ENCODE measurements at regions not wholly inside any gene's neighbourhood (a gene's known extent, or its start where the extent isn't known, plus 50 kb on each side); places are given as distances from the start of the nearest gene placed in this dataset.
A peak's percentile ranks its signal among the peaks of the same experiment; 100 is the strongest.
"Not testable (repeated sequence)": the region's sequence is repeated elsewhere in the genome, so short reads cannot be mapped to it uniquely, and the experiment has no call there.

DNA sequence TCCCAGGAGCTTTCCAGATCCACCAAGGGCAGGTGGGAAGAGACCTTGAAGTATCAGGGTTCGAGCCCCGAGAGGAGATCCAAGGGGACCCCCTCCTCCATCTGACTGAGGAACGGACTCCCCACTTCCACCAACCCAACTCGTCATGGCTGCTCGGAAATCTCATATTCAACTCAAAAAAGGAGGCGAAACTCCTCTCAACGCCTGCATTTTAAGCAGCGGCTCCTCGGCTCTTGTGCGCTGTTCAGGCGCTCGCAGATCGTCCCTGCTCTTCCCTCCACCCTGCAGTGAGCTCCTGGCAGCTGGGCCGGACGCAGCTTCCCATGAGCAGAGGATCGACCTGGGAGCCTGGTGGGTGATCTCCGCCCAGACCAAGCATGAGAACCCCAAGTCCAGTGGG, 341.9 kb downstream of the ADGRD1 start:
- not testable (repeated sequence) for H3K4me1 ChIP-seq (ENCODE audit: control insufficient read depth, insufficient read depth, low read length, unreplicated experiment); H3K27me3 ChIP-seq (ENCODE audit: insufficient read depth, low read length)

DNA sequence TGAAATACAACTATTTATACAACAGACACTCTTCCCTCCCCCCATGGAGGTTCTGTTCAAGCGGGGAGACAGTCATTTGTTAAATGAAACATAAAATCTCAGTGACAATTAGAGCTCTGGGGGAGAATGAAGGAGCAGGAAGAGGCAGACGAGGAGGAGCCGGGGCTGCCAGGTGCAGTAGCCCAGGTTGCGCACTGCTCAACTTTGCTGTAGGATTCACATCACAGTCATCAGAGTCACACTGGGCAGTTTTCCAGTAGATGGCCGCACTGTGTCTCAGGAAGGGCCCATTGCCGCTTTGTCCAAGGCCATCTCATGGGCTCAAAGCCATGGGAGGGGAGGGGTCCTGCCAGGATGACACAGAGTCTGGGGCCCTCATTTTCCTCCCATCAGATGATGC, 342.4 kb downstream of the ADGRD1 start:
- not testable (repeated sequence) for H3K79me2 ChIP-seq (ENCODE audit: control insufficient read depth, insufficient read depth, low read length, unreplicated experiment); H2AFZ ChIP-seq (ENCODE audit: low read length, unreplicated experiment); H3K4me1 ChIP-seq (ENCODE audit: control insufficient read depth, insufficient read depth, low read length, unreplicated experiment); H3K27ac ChIP-seq (ENCODE audit: low read depth, low read length); H3K27me3 ChIP-seq (ENCODE audit: insufficient read depth, low read length); H3K4me3 ChIP-seq (ENCODE audit: low read depth, low read length); H3K36me3 ChIP-seq (ENCODE audit: insufficient read depth, low read length)

More for the DNA sequence above, 341.9 kb downstream of the ADGRD1 start:
- H3K4me3 ChIP-seq (ENCODE audit: low read depth, low read length); H3K27ac ChIP-seq (ENCODE audit: low read depth, low read length); H2AFZ ChIP-seq (ENCODE audit: low read length, unreplicated experiment); H3K79me2 ChIP-seq (ENCODE audit: control insufficient read depth, insufficient read depth, low read length, unreplicated experiment); H3K36me3 ChIP-seq (ENCODE audit: insufficient read depth, low read length): not testable (repeated sequence)

DNA sequence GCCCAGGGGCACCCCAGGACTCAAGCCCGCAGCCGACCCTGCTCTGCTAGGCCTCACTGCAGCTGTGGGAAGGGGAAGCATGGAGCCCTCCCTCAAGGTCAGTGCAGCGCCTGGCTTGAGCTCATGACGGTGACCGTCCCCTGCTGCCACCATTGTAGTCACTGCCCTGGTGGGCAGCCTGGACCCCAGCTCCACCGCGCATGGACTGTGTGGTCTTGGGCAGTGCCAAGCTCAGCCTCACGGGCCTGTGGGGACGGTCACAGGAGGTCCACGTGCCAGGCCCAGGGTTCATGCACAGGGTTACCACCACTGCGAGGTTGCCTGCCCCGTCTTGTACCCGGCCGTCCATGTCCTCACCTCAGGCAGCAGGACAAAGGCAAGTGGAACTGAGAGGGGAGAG, 342.9 kb downstream of the ADGRD1 start:
- not testable (repeated sequence) for H3K4me1 ChIP-seq (ENCODE audit: control insufficient read depth, insufficient read depth, low read length, unreplicated experiment); H3K27ac ChIP-seq (ENCODE audit: low read depth, low read length); H3K36me3 ChIP-seq (ENCODE audit: insufficient read depth, low read length); H3K79me2 ChIP-seq (ENCODE audit: control insufficient read depth, insufficient read depth, low read length, unreplicated experiment); H3K4me3 ChIP-seq (ENCODE audit: low read depth, low read length); H3K27me3 ChIP-seq (ENCODE audit: insufficient read depth, low read length); H2AFZ ChIP-seq (ENCODE audit: low read length, unreplicated experiment)

DNA sequence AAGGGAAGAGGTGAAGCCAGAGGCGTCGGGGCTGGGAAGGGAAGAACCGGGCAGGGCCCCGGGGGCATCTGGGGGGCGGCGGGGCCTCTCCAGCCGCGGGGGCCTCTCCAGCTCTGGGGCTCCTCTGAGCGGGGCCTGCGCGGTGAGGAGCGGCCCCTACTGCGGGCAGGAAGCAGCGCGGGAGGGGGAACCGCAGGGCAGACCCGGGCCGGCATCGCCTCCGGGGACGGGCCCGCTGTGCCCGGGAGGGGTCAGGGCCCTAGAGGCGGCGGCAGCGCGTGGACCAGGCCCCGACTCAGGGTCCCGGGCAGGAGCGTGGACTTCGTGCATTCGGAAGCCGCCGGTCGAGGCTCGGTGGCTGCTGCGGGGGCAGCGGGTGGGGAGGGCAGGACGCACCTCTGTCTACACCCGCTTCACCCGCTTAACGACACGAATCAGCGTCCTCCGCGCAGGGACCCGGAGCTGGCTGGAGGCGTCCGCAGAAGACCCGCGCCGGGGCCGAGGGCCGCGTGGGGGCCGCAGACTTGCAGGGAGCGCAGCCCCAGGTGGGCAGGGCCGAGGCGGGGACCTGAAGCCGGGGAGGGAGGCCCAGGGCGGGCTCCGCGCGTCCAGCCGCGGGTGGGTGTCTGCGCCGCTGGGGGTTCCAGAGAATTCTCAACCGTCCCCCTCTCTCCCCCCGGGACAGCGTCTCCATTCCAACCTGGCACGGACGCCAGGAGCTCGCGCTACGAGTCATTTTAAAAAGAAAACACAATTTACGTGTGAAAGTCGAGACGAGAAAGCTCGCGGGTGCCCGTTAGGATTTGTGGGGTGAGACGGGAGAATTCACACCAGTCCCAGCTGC, 345.0 kb downstream of the ADGRD1 start:
- H3K27ac ChIP-seq (ENCODE audit: low read depth, low read length); H3K27me3 ChIP-seq (ENCODE audit: insufficient read depth, low read length); H3K79me2 ChIP-seq (ENCODE audit: control insufficient read depth, insufficient read depth, low read length, unreplicated experiment); H2AFZ ChIP-seq (ENCODE audit: low read length, unreplicated experiment); H3K4me1 ChIP-seq (ENCODE audit: control insufficient read depth, insufficient read depth, low read length, unreplicated experiment); H3K36me3 ChIP-seq (ENCODE audit: insufficient read depth, low read length); H3K4me3 ChIP-seq (ENCODE audit: low read depth, low read length): not testable (repeated sequence)

DNA sequence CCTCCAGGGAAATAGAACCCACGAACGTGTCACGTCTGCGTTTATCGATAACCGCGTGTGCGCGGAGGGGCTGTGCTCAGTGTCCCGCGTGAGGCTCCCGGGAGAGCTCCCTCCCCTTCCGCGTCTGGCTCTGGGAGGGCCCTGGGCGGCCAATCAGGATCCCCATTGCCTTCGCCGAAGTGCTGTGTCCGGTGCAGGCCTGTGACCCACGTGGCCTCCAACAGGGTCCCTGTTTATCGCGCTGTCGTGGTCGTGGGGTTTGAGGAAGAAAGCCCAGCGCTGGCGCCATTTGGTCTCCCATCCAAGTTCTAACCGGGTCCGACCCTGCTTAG, 345.6 kb downstream of the ADGRD1 start:
- not testable (repeated sequence) for H3K79me2 ChIP-seq (ENCODE audit: control insufficient read depth, insufficient read depth, low read length, unreplicated experiment); H3K27ac ChIP-seq (ENCODE audit: low read depth, low read length); H2AFZ ChIP-seq (ENCODE audit: low read length, unreplicated experiment); H3K27me3 ChIP-seq (ENCODE audit: insufficient read depth, low read length); H3K4me1 ChIP-seq (ENCODE audit: control insufficient read depth, insufficient read depth, low read length, unreplicated experiment); H3K4me3 ChIP-seq (ENCODE audit: low read depth, low read length); H3K36me3 ChIP-seq (ENCODE audit: insufficient read depth, low read length)

DNA sequence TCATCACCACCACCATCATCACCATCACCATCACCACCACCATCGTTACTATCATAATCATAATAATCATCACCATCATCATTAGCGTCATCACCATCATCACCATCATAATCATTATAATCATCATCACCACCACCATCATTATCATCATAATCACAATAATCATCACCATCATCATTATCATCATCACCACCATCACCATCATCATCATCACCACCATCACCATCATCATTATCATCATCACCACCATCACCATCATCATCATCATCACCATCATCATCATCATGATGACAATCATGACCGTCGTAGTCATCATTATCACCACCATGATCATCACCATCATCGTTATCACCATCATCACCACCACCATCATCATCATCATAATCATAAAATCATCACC, 349.9 kb downstream of the ADGRD1 start:
- not testable (repeated sequence) for H3K4me1 ChIP-seq (ENCODE audit: control insufficient read depth, insufficient read depth, low read length, unreplicated experiment); H3K36me3 ChIP-seq (ENCODE audit: insufficient read depth, low read length); H3K27me3 ChIP-seq (ENCODE audit: insufficient read depth, low read length); H3K4me3 ChIP-seq (ENCODE audit: low read depth, low read length); H3K27ac ChIP-seq (ENCODE audit: low read depth, low read length); H2AFZ ChIP-seq (ENCODE audit: low read length, unreplicated experiment); H3K79me2 ChIP-seq (ENCODE audit: control insufficient read depth, insufficient read depth, low read length, unreplicated experiment)

DNA sequence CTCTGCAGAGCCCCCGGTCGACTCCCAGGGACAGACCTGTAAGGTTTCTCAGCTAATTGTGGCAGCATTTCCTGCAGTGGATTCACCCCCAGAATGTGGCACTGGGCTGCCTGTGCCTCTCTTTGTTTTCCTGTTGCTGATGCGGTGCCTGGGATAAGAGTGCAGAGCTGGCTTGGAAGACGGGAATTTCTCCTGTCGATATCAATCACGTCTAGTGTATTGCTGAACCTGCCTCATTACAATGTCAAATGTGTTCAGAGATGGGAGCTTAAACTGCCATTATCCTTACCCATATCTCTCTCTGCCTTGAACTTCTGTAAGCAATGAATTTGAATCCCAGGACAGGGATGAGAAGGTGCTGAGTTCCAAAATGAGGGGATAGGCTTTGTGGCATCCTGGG, 350.9 kb downstream of the ADGRD1 start:
- H2AFZ ChIP-seq (ENCODE audit: low read length, unreplicated experiment); H3K79me2 ChIP-seq (ENCODE audit: control insufficient read depth, insufficient read depth, low read length, unreplicated experiment); H3K4me3 ChIP-seq (ENCODE audit: low read depth, low read length); H3K36me3 ChIP-seq (ENCODE audit: insufficient read depth, low read length); H3K27ac ChIP-seq (ENCODE audit: low read depth, low read length); H3K4me1 ChIP-seq (ENCODE audit: control insufficient read depth, insufficient read depth, low read length, unreplicated experiment); H3K27me3 ChIP-seq (ENCODE audit: insufficient read depth, low read length): not testable (repeated sequence)

DNA sequence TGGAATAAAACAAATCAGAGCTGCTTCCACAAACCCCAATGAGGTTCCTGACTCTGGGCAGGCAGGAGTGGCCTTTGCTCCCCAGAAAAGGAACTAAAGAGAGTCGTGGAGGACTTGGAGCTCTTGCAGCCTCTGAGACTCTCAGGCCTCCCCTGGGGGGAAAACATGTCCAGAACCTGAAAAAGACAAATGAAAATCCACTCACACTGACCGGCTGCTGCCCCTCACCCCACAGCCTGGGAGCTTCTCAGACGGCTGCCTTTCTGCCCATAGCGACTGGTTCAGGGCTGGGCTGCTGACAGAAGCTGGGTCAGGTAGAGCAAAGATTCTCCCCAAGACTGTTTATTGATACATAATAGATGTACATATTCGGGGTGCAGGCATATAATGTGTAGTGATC, 356.0 kb downstream of the ADGRD1 start:
- Histone ChIP-seq H3K4me1 (ENCODE audit: control insufficient read depth, insufficient read depth, low read length, unreplicated experiment) (no peaks in the 10 kb centered on the region), H3K36me3 (ENCODE audit: insufficient read depth, low read length) (no peaks in the 10 kb centered on the region), H3K4me3 (ENCODE audit: low read depth, low read length) (no peak overlapping the region), H3K27ac (ENCODE audit: low read depth, low read length) (no peak overlapping the region), H3K27me3 (ENCODE audit: insufficient read depth, low read length) (no peaks in the 10 kb centered on the region), H2AFZ (ENCODE audit: low read length, unreplicated experiment) (no peak overlapping the region), H3K79me2 (ENCODE audit: control insufficient read depth, insufficient read depth, low read length, unreplicated experiment) (no peaks in the 10 kb centered on the region)

DNA sequence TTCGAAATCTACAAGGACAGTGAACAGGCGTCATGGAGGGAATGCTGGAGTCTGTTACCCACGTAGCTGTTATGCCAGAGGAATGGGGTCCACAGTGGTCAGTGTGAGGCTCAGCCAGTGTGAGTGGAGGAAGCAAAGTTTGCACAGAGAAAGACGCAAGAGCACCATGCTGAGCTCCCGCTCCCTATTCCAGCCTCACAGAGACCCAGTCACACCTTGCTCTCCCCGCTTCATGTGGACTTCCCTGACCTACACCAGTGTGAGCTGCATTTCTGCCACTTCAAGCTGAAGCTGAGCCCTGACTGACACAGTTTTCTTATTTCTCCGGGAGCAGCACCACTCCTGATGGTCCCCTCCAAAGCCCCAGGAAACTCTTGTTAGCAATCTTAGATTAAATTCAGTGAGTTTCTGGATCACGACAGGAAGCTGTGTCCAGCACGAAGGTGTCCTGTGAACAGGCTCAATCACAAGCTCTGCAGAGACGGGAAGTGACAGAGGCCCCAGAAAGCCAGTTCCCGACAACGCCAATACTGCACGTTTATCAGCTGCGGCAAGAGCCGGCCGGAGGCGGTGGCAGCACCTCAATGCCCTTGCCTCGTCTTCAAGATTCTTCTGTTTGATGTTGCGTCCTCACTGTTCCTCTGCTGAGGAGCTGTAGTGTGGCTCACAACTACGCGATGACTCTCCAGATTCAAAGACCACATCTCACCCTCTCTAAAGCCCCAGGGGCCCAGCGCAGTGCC, 356.7 kb downstream of the ADGRD1 start:
- not testable (repeated sequence) for H3K4me1 ChIP-seq (ENCODE audit: control insufficient read depth, insufficient read depth, low read length, unreplicated experiment); H3K27me3 ChIP-seq (ENCODE audit: insufficient read depth, low read length); H3K27ac ChIP-seq (ENCODE audit: low read depth, low read length); H3K79me2 ChIP-seq (ENCODE audit: control insufficient read depth, insufficient read depth, low read length, unreplicated experiment); H3K36me3 ChIP-seq (ENCODE audit: insufficient read depth, low read length); H2AFZ ChIP-seq (ENCODE audit: low read length, unreplicated experiment); H3K4me3 ChIP-seq (ENCODE audit: low read depth, low read length)

DNA sequence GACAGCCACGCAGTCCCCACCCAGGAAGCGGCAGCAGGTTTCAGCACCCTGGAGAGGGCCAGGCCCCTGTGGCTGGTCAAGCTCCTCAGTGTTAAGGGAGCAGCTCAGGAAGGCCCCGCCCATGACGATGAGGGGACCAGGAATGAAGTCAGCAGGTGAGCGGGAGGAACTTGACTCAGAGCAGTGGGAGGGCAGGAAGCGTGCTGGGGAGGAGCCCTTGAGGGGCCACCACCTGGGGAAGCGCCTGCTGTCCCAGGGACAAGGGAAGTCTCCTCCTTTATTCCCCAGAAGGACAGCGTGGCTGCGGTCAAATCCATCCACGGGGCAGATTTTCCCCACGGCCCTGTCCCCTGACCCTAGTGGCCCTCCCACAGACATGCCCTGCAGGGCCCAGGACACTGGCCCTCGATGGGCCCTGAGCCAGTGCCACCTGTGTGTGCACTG, 357.6 kb downstream of the ADGRD1 start:
- H3K36me3 ChIP-seq (ENCODE audit: insufficient read depth, low read length); H3K27ac ChIP-seq (ENCODE audit: low read depth, low read length); H2AFZ ChIP-seq (ENCODE audit: low read length, unreplicated experiment); H3K27me3 ChIP-seq (ENCODE audit: insufficient read depth, low read length); H3K79me2 ChIP-seq (ENCODE audit: control insufficient read depth, insufficient read depth, low read length, unreplicated experiment); H3K4me3 ChIP-seq (ENCODE audit: low read depth, low read length); H3K4me1 ChIP-seq (ENCODE audit: control insufficient read depth, insufficient read depth, low read length, unreplicated experiment): not testable (repeated sequence)

DNA sequence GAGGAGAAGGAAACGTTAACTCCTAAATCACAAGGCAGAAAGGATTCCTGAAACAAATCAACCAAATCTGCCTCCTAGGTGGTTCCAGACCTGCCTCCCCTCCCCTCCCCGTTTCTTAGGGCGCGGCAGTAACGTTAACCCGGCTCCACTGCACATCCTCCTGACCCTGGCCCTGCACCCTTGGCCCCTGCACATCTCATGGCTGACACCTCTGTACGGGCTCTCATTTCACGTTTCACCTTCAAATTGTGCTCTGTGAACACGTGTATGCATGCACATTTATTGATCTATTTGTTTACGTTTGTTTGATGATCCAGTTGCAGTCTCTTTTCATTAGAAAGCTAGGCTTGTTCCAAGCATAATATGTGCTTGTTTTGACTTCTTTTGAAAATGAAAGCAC, 358.1 kb downstream of the ADGRD1 start:
- Histone ChIP-seq H2AFZ (ENCODE audit: low read length, unreplicated experiment) (no peak overlapping the region), H3K4me3 (ENCODE audit: low read depth, low read length) (0 out of 2 replicates have a peak overlapping the region, but pooled peaks have one; percentile 13), H3K36me3 (ENCODE audit: insufficient read depth, low read length) (no peaks in the 10 kb centered on the region), H3K4me1 (ENCODE audit: control insufficient read depth, insufficient read depth, low read length, unreplicated experiment) (no peaks in the 10 kb centered on the region), H3K27me3 (ENCODE audit: insufficient read depth, low read length) (no peaks in the 10 kb centered on the region), H3K27ac (ENCODE audit: low read depth, low read length) (no peak overlapping the region), H3K79me2 (ENCODE audit: control insufficient read depth, insufficient read depth, low read length, unreplicated experiment) (no peaks in the 10 kb centered on the region)

All from ACC112 (cell line).